Activated CD8-positive, alpha-beta T cell treated with anti-CD3 and anti-CD28 coated beads for 36 hours (primary cell): ENCODE measurements at regions not wholly inside any gene's neighbourhood (a gene's known extent, or its start where the extent isn't known, plus 50 kb on each side); places are given as distances from the start of the nearest gene placed in this dataset.

ENCODE experiments used
- ATAC-seq: fragments of 200-7000 bp; cut with Tn5 transposase; one replicate; pipeline ENCODE4 v1.10.0; 2021; ENCODE audit warnings: mild to moderate bottlenecking, moderate library complexity
- CTCF ChIA-PET: fragments of 350-600 bp; sonication (Branson Sonifier 250); formaldehyde crosslinking; loops from one replicate; lab custom pipeline; 2021; ENCODE audit warnings: antibody characterized with exemption; lab: Charles Lee
- POLR2A ChIA-PET: fragments of 350-600 bp; sonication (Branson Sonifier 250); formaldehyde crosslinking; loops from one replicate; lab custom pipeline; 2021; ENCODE audit warnings: antibody characterized with exemption; lab: Charles Lee
- DNase-seq: peaks from one replicate; pipeline ENCODE4 v3.0.0-alpha.2; 2020
- H3K27ac Mint-ChIP-seq: one replicate; pipeline ENCODE4 v1.8.0; 2021; ENCODE audit warnings: mild to moderate bottlenecking, mixed read lengths
- H3K27me3 Mint-ChIP-seq: one replicate; pipeline ENCODE4 v1.8.0; 2021; ENCODE audit warnings: mixed read lengths
- H3K36me3 Mint-ChIP-seq: one replicate; pipeline ENCODE4 v1.8.0; 2021; ENCODE audit warnings: low read depth, mixed read lengths
- H3K4me1 Mint-ChIP-seq: one replicate; pipeline ENCODE4 v1.8.0; 2021; ENCODE audit warnings: low read depth, mixed read lengths
- H3K4me3 Mint-ChIP-seq: one replicate; pipeline ENCODE4 v1.8.0; 2021; ENCODE audit warnings: mild to moderate bottlenecking, moderate library complexity, mixed read lengths
- H3K9me3 Mint-ChIP-seq: one replicate; pipeline ENCODE4 v1.8.0; 2021; ENCODE audit warnings: mixed read lengths
- CTCF ChIP-seq: fragments of 200-600 bp; IDR thresholded peaks from one replicate; pipeline ENCODE4 v1.8.0; 2022; ENCODE audit warnings: antibody characterized with exemption, mild to moderate bottlenecking
- intact Hi-C: fragments of 100-400 bp; cut with micrococcal nuclease; formaldehyde crosslinking; loops from one replicate; pipeline ENCODE4 v1.10.0; 2022

- Mint-ChIP-seq H3K9me3 (peaks cover 3% of the 10 kb centered on the region), H3K27me3 (no peaks in the 10 kb centered on the region), H3K4me3 (no peak overlapping the region), H3K27ac (no peak overlapping the region), H3K36me3 (no peaks in the 10 kb centered on the region), H3K4me1 (no peaks in the 10 kb centered on the region)
- intact Hi-C loops, result no loop called here
- no peak for TF ChIP-seq CTCF
- CTCF ChIA-PET, result no interaction called here
- ATAC-seq (no peak), DNase-seq (no peak)
- POLR2A ChIA-PET, result no interaction called here
Measured at GRCh38 chr2:33946193-33946592, 347.1 kb upstream of the FAM98A start.

- no peak for DNase-seq
- no peaks in the 10 kb centered on the region for H3K9me3 Mint-ChIP-seq
- no peak for ATAC-seq
- H3K27ac Mint-ChIP-seq, result no peak overlapping the region
- ChIA-PET POLR2A (no interaction called here), CTCF (no interaction called here)
- no peaks in the 10 kb centered on the region for H3K27me3 Mint-ChIP-seq
- no peak for TF ChIP-seq CTCF
- intact Hi-C loops, result no loop called here
- no peaks in the 10 kb centered on the region for H3K4me1 Mint-ChIP-seq
- no peak overlapping the region for H3K4me3 Mint-ChIP-seq
- H3K36me3 Mint-ChIP-seq, result no peaks in the 10 kb centered on the region
Measured at GRCh38 chr2:33933203-33933602, 334.1 kb upstream of the FAM98A start.

DNA sequence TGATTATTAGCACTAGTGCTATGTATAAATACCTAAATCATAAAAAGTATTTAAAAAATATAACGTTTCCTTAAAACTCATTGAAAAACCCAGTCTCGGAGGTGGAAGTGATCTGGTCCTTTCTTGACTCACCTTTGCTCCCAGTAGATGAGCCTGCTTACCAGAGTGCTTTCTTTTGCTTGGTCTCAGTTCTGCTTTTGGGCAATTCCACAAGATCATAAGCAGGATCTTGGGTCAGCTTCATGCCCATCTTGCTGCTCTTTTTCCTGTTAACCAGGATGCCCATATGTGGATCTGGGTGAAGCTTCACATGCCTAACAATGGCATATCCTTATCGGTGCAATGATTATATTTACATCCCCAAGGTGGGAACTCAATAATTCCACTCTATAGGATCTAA, 332.1 kb upstream of the FAM98A start:
- peaks cover 3% of the 10 kb centered on the region for H3K9me3 Mint-ChIP-seq
- ATAC-seq (no peak), DNase-seq (no peak)
- H3K27ac Mint-ChIP-seq, result no peak overlapping the region
- H3K4me3 Mint-ChIP-seq, result no peak overlapping the region
- TF ChIP-seq CTCF, result no peak
- CTCF ChIA-PET, result no interaction called here
- POLR2A ChIA-PET, result no interaction called here
- intact Hi-C loops, result no loop called here
- peaks cover 2% of the 10 kb centered on the region for H3K27me3 Mint-ChIP-seq
- H3K36me3 Mint-ChIP-seq, result no peaks in the 10 kb centered on the region
- H3K4me1 Mint-ChIP-seq, result no peaks in the 10 kb centered on the region

DNA sequence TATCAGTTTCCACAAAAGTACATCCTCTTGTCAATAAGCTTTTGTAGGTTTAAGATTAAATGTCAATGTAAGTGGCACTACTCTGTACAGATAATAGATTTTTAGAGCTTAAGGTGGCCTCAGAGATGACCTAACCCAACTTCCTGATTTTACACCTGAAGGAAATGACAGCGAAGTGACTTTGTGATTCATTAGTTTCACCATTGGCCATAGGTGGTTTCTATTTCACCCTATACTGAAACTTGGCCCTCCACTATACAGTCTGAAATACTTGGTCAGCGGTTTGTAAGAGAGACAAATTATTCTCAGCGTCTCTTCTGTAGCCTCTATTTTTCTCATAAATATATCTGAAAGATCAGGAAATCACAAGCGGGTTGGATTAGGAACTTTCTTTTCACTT, 330.4 kb upstream of the FAM98A start:
- POLR2A ChIA-PET, result no interaction called here
- CTCF ChIA-PET, result no interaction called here
- peaks cover 3% of the 10 kb centered on the region for H3K9me3 Mint-ChIP-seq
- no peak overlapping the region for H3K27ac Mint-ChIP-seq
- DNase-seq (no peak), ATAC-seq (no peak)
- H3K36me3 Mint-ChIP-seq, result no peaks in the 10 kb centered on the region
- no peak for TF ChIP-seq CTCF
- H3K4me3 Mint-ChIP-seq, result no peak overlapping the region
- peaks cover 2% of the 10 kb centered on the region for H3K27me3 Mint-ChIP-seq
- intact Hi-C loops, result no loop called here
- H3K4me1 Mint-ChIP-seq, result no peaks in the 10 kb centered on the region

DNA sequence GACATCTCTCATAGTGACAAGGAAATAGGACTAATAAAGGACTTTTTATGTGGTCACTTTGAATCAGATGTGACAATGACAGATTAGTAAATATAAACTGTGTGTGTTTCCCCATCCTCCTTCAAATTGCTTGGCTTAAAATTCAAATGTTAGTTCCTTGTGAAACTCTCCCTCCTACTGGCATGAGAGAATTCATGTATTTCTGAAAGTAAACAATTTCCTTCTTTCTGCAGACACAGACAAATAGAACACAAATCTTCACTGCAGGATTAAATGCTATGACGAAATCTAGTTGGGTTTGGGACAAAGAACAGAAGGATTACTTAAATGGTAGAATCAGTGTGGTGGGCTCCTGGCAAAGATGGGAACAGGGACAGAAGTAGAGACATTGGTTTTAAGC, 328.7 kb upstream of the FAM98A start:
- Mint-ChIP-seq H3K27ac (no peak overlapping the region), H3K4me3 (no peak overlapping the region), H3K9me3 (peaks cover 3% of the 10 kb centered on the region), H3K27me3 (peaks cover 2% of the 10 kb centered on the region), H3K36me3 (no peaks in the 10 kb centered on the region), H3K4me1 (no peaks in the 10 kb centered on the region)
- DNase-seq (no peak), ATAC-seq (no peak)
- intact Hi-C loops, result no loop called here
- CTCF ChIA-PET, result no interaction called here
- TF ChIP-seq CTCF, result no peak
- POLR2A ChIA-PET, result no interaction called here
